Keratinocyte (primary cell): ENCODE measurements at regions not wholly inside any gene's neighbourhood (a gene's known extent, or its start where the extent isn't known, plus 50 kb on each side); places are given as distances from the start of the nearest gene placed in this dataset.

Experiments used
- DNase-seq: peaks from one replicate; pipeline ENCODE4 v3.0.0-alpha.2; 2011; ENCODE audit warnings: low read depth, missing footprints, low spot score
- FAIRE-seq: peaks from 2 replicates; lab custom pipeline; 2011; peaks lifted over from hg19 to GRCh38; lab: Jason Lieb, UNC
- H2AFZ ChIP-seq: 2 replicates; pipeline ENCODE4 v1.6.0; 2012; ENCODE audit warnings: low read length, control low read depth, inconsistent platforms; ENCODE audit not compliant: control insufficient read depth
- H3K27ac ChIP-seq: 2 replicates; pipeline ENCODE4 v1.5.1; 2011; ENCODE audit warnings: low read length; ENCODE audit not compliant: control insufficient read depth, insufficient read depth
- H3K27me3 ChIP-seq: 3 replicates; pipeline ENCODE4 v1.6.0; 2011; ENCODE audit warnings: low read length; ENCODE audit not compliant: control insufficient read depth, insufficient read depth; ENCODE audit errors: extremely low read depth
- H3K36me3 ChIP-seq, 2 experiments: 2 replicates in 1 of 2; 3 replicates in 1 of 2; pipeline ENCODE4 v1.5.1; 2011; ENCODE audit warnings: low read length in 2 of 2, mild to moderate bottlenecking in 1 of 2; ENCODE audit not compliant: control insufficient read depth in 2 of 2, insufficient read depth in 2 of 2; ENCODE audit errors: extremely low read depth in 1 of 2
- H3K4me1 ChIP-seq: 3 replicates; pipeline ENCODE4 v1.5.1; 2011; ENCODE audit warnings: low read length; ENCODE audit not compliant: control insufficient read depth, insufficient read depth; ENCODE audit errors: extremely low read depth
- H3K4me2 ChIP-seq: 3 replicates; pipeline ENCODE4 v1.6.0; 2011; ENCODE audit warnings: low read depth, low read length; ENCODE audit not compliant: control insufficient read depth, insufficient read depth; ENCODE audit errors: extremely low read depth
- H3K4me3 ChIP-seq, 3 experiments: fragments of 200-600 bp in 1 of 3; sonication (generic) in 1 of 3; 2 replicates in 2 of 3; 3 replicates in 1 of 3; pipeline ENCODE4 v1.5.1; 2011 to 2016; ENCODE audit warnings: low read length in 3 of 3, mild to moderate bottlenecking in 3 of 3, control low read depth in 2 of 3, inconsistent platforms in 1 of 3, low read depth in 1 of 3, mixed read lengths in 1 of 3, mixed run types in 1 of 3, moderate library complexity in 1 of 3; ENCODE audit not compliant: control insufficient read depth in 2 of 3, insufficient read depth in 2 of 3; ENCODE audit errors: extremely low read depth in 1 of 3
- H3K79me2 ChIP-seq: 2 replicates; pipeline ENCODE4 v1.6.0; 2012; ENCODE audit warnings: low read length; ENCODE audit not compliant: control insufficient read depth, insufficient read depth
- H3K9ac ChIP-seq: 3 replicates; pipeline ENCODE4 v1.6.0; 2011; ENCODE audit warnings: low read length; ENCODE audit not compliant: control insufficient read depth, insufficient read depth; ENCODE audit errors: extremely low read depth
- H3K9me1 ChIP-seq: 3 replicates; pipeline ENCODE4 v1.6.0; 2011; ENCODE audit warnings: low read length; ENCODE audit not compliant: control insufficient read depth, insufficient read depth; ENCODE audit errors: extremely low read depth
- H3K9me3 ChIP-seq: 2 replicates; pipeline ENCODE4 v1.5.1; 2012; ENCODE audit warnings: low read depth, low read length; ENCODE audit not compliant: control insufficient read depth
- H4K20me1 ChIP-seq: 3 replicates; pipeline ENCODE4 v1.6.0; 2011; ENCODE audit warnings: low read length; ENCODE audit not compliant: control insufficient read depth, insufficient read depth; ENCODE audit errors: extremely low read depth
- EZH2 ChIP-seq: IDR thresholded peaks from one replicate; pipeline ENCODE4 v1.6.1; 2012; ENCODE audit warnings: inconsistent platforms, mild to moderate bottlenecking, low read length, moderate library complexity
- dilution Hi-C: fragments of 300-500 bp; cut with MboI; formaldehyde crosslinking; loops from one replicate; pipeline ENCODE4 v1.7.0; 2020; ENCODE audit warnings: low sequenced_read_pairs; ENCODE audit not compliant: extremely low pct_ligation_motif_present
- TF ChIP-seq, protein P1 (sequence below), 3 experiments: IDR thresholded peaks in 1 of 3; conservative IDR thresholded peaks in 1 of 3; optimal IDR thresholded peaks in 1 of 3; 2 replicates in 2 of 3; 3 replicates in 1 of 3; pipeline versions ENCODE3 to v1.5.1; 2011; ENCODE audit warnings: low read length in 3 of 3, mild to moderate bottlenecking in 3 of 3, moderate library complexity in 2 of 3, control low read depth in 1 of 3, inconsistent platforms in 1 of 3; ENCODE audit not compliant: insufficient read depth in 2 of 3; ENCODE audit errors: extremely low read depth in 1 of 3

- peak overlapping the region; percentile 37 for H2AFZ ChIP-seq
- no peaks in the 10 kb centered on the region for H4K20me1 ChIP-seq
- DNase-seq (no peak), FAIRE-seq (no peak)
- no peaks in the 10 kb centered on the region for H3K4me1 ChIP-seq
- peak overlapping the region in 1 of 3 experiments; percentile 26 for H3K4me3 ChIP-seq
- no peak overlapping the region for H3K9ac ChIP-seq
- no peaks in the 10 kb centered on the region for H3K9me3 ChIP-seq
- no peak for TF ChIP-seq EZH2
- TF ChIP-seq, protein P1, sequence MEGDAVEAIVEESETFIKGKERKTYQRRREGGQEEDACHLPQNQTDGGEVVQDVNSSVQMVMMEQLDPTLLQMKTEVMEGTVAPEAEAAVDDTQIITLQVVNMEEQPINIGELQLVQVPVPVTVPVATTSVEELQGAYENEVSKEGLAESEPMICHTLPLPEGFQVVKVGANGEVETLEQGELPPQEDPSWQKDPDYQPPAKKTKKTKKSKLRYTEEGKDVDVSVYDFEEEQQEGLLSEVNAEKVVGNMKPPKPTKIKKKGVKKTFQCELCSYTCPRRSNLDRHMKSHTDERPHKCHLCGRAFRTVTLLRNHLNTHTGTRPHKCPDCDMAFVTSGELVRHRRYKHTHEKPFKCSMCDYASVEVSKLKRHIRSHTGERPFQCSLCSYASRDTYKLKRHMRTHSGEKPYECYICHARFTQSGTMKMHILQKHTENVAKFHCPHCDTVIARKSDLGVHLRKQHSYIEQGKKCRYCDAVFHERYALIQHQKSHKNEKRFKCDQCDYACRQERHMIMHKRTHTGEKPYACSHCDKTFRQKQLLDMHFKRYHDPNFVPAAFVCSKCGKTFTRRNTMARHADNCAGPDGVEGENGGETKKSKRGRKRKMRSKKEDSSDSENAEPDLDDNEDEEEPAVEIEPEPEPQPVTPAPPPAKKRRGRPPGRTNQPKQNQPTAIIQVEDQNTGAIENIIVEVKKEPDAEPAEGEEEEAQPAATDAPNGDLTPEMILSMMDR (optimal IDR thresholded peaks at IDR 0.05 in 1 of 3, IDR thresholded peaks at IDR 0.05 in 1 of 3, conservative IDR thresholded peaks at IDR 0.05 in 1 of 3; ENCODE audit: extremely low read depth in 1 of 3, insufficient read depth in 2 of 3, low read length in 3 of 3) = no peak
- dilution Hi-C loops = no loop called here
- no peaks in the 10 kb centered on the region for H3K9me1 ChIP-seq
- no peaks in the 10 kb centered on the region for H3K27me3 ChIP-seq
- H3K27ac ChIP-seq = no peak overlapping the region
- H3K36me3 ChIP-seq = no peaks in the 10 kb centered on the region
- H3K4me2 ChIP-seq = peak overlapping the region; percentile 10
- no peaks in the 10 kb centered on the region for H3K79me2 ChIP-seq
Observed at GRCh38 chr20:30284281-30284905, 973.1 kb upstream of the DEFB115 start.

DNA sequence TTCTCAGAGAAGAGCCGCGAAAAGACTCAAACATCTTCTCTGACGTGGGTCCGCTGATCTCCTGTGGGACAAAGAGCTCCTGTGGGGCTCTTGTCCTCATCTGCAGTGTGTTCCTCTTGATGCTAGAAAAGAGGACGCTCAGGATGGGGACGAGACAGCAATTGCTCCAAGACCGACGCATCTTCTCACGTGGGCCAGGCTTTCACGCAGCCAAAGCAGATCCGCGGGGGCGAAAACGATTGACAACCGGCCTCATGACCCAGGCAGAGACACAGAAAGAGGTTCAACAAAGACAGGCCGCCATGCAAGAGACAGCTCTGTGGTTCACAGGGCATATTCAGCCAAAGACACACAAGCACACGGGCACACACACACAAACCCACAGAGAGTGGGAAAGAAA, 971.8 kb upstream of the DEFB115 start:
- Histone ChIP-seq H4K20me1 (no peaks in the 10 kb centered on the region), H3K27me3 (no peaks in the 10 kb centered on the region), H3K36me3 (no peaks in the 10 kb centered on the region), H3K4me2 (no peak overlapping the region), H3K9me3 (no peaks in the 10 kb centered on the region), H3K27ac (no peak overlapping the region), H3K9me1 (no peaks in the 10 kb centered on the region), H3K4me3 (no peak overlapping the region), H3K4me1 (no peaks in the 10 kb centered on the region), H3K79me2 (no peaks in the 10 kb centered on the region), H3K9ac (no peak overlapping the region), H2AFZ (no peak overlapping the region)
- FAIRE-seq (no peak), DNase-seq (no peak)
- TF ChIP-seq EZH2 = no peak
- TF ChIP-seq, protein P1 (optimal IDR thresholded peaks at IDR 0.05 in 1 of 3, IDR thresholded peaks at IDR 0.05 in 1 of 3, conservative IDR thresholded peaks at IDR 0.05 in 1 of 3; ENCODE audit: extremely low read depth in 1 of 3, insufficient read depth in 2 of 3, low read length in 3 of 3) = no peak
- dilution Hi-C loops = no loop called here
